Chondrocyte (in vitro differentiated cells): ENCODE measurements at regions not wholly inside any gene's neighbourhood (a gene's known extent, or its start where the extent isn't known, plus 50 kb on each side); places are given as distances from the start of the nearest gene placed in this dataset.

Experiments
- DNase-seq: peaks from one replicate; pipeline ENCODE4 v3.0.0; 2021; ENCODE audit warnings: mixed read lengths, low spot score
- H3K27ac Mint-ChIP-seq: one replicate; pipeline ENCODE4 v1.8.0; 2021; ENCODE audit warnings: mild to moderate bottlenecking, moderate library complexity, mixed read lengths; ENCODE audit not compliant: unreplicated experiment
- H3K27me3 Mint-ChIP-seq: 2 replicates; pipeline ENCODE4 v1.8.0; 2021; ENCODE audit warnings: low read depth, mixed read lengths
- H3K36me3 Mint-ChIP-seq: 2 replicates; pipeline ENCODE4 v1.8.0; 2021; ENCODE audit warnings: low read depth, mixed read lengths
- H3K4me1 Mint-ChIP-seq: 2 replicates; pipeline ENCODE4 v1.8.0; 2021; ENCODE audit warnings: low read depth, mild to moderate bottlenecking, mixed read lengths
- H3K4me3 Mint-ChIP-seq: one replicate; pipeline ENCODE4 v1.8.0; 2021; ENCODE audit warnings: mild to moderate bottlenecking, moderate library complexity, mixed read lengths; ENCODE audit not compliant: unreplicated experiment
- H3K9me3 Mint-ChIP-seq: 2 replicates; pipeline ENCODE4 v1.8.0; 2021; ENCODE audit warnings: low read depth, mixed read lengths
- TF ChIP-seq, protein P1 (sequence below): fragments of 200-600 bp; sonication (generic); IDR thresholded peaks from 2 replicates; pipeline ENCODE4 v1.5.0; 2021; ENCODE audit warnings: antibody characterized with exemption, mild to moderate bottlenecking, moderate library complexity

DNA sequence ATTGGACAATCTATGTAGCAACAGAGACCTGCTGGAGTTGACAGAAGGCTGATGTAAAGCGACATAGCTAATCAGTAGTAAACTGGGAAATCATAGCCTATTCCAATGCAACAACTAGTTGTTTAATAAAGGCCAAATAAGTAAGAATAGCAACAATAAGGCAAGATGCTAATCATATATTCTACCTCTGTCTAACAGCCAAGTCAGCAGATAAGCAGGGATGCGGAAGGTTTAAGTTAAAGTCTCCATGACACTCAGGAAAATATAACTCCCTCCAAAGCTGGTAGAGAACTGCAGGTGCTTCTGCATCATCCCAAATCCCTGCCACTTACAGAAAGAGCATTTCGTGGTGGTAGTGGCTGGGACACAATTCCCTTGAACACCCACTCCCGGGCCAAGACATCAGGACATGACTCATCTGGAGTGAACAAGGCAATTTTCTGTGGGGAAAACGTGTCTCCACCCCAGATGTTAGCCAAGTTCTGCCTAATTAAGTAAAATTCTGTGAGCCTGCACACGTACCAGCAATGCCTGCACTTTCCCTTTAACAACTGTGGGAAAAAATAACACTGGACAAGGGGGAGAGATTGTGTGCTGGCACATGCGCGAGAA, 413.6 kb upstream of the ID2 start:
- no peak overlapping the region for H3K4me3 Mint-ChIP-seq
- H3K27me3 Mint-ChIP-seq: peaks cover 5% of the 10 kb centered on the region
- no peak for DNase-seq
- peaks cover under 1% of the 10 kb centered on the region for H3K9me3 Mint-ChIP-seq
- no peaks in the 10 kb centered on the region for H3K36me3 Mint-ChIP-seq
- no peak overlapping the region for H3K27ac Mint-ChIP-seq
- TF ChIP-seq, protein P1, sequence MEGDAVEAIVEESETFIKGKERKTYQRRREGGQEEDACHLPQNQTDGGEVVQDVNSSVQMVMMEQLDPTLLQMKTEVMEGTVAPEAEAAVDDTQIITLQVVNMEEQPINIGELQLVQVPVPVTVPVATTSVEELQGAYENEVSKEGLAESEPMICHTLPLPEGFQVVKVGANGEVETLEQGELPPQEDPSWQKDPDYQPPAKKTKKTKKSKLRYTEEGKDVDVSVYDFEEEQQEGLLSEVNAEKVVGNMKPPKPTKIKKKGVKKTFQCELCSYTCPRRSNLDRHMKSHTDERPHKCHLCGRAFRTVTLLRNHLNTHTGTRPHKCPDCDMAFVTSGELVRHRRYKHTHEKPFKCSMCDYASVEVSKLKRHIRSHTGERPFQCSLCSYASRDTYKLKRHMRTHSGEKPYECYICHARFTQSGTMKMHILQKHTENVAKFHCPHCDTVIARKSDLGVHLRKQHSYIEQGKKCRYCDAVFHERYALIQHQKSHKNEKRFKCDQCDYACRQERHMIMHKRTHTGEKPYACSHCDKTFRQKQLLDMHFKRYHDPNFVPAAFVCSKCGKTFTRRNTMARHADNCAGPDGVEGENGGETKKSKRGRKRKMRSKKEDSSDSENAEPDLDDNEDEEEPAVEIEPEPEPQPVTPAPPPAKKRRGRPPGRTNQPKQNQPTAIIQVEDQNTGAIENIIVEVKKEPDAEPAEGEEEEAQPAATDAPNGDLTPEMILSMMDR: no peak
- peaks cover 13% of the 10 kb centered on the region for H3K4me1 Mint-ChIP-seq

DNA sequence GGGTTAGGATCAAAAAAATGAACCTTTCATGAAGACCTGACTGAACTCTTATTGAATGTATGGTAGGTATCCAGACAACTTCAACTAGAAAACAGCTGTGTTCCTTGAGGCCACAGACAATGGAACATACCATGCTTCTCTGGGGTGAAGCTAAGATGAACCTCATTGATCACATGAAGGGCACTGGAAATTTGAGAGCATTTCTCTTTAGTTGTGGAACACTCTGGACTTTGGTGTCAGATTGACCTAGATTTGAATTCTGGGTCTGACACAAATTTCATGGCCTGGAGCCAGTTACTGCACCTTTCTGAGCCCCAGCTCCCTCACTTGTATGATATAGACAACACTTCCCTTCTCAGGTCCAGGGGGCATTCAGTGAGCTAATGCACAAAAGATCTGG, 411.2 kb upstream of the ID2 start:
- H3K4me1 Mint-ChIP-seq: peaks cover 8% of the 10 kb centered on the region
- no peaks in the 10 kb centered on the region for H3K36me3 Mint-ChIP-seq
- H3K27ac Mint-ChIP-seq: no peak overlapping the region
- TF ChIP-seq, protein P1: no peak
- H3K4me3 Mint-ChIP-seq: no peak overlapping the region
- DNase-seq: no peak
- peaks cover 11% of the 10 kb centered on the region for H3K27me3 Mint-ChIP-seq
- peaks cover 7% of the 10 kb centered on the region for H3K9me3 Mint-ChIP-seq

DNA sequence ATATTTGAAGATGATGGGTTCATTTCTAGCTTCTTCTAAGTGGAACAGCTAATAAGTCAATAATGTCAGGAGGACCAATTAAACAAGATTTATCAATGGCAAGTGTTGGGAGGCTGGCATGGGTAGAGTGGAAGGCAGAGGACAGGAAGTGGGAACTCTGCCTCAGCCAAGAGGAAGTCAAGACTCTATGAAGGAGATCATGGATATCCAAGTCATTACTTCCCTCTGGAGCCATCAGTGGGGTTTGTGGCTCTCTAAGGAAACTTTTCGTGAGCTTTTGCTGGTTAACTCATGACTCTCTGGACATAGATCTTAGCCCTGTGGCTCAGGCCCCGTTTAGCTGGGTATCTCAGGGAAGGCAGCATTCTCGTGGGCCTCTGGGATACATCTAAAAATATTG, 410.4 kb upstream of the ID2 start:
- Mint-ChIP-seq H3K36me3 (no peaks in the 10 kb centered on the region), H3K9me3 (peaks cover 7% of the 10 kb centered on the region), H3K27ac (no peak overlapping the region), H3K4me3 (no peak overlapping the region), H3K4me1 (peaks cover 8% of the 10 kb centered on the region), H3K27me3 (peaks cover 11% of the 10 kb centered on the region)
- no peak for DNase-seq
- TF ChIP-seq, protein P1: no peak

DNA sequence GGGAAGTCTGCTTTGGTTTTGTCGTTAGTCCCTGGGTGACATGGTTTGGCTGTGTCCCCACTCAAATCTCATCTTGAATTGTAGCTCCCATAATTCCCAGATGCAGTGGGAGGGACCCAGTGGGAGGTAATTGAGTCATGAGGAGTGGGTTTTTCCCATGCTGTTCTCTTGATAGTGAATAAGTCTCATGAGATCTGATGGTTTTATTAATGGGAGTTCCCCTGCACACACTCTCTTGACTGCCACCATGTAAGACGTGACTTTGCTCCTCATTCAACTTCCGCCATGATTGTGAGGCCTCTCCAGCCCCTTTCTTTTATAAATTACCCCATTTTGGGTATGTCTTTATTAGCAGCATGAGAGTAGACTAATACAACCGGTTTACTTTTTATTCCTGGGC, 405.8 kb upstream of the ID2 start:
- TF ChIP-seq, protein P1: no peak
- Mint-ChIP-seq H3K36me3 (no peaks in the 10 kb centered on the region), H3K9me3 (peaks cover 7% of the 10 kb centered on the region), H3K4me1 (no peaks in the 10 kb centered on the region), H3K27me3 (peaks cover 28% of the 10 kb centered on the region), H3K4me3 (no peak overlapping the region), H3K27ac (no peak overlapping the region)
- no peak for DNase-seq

DNA sequence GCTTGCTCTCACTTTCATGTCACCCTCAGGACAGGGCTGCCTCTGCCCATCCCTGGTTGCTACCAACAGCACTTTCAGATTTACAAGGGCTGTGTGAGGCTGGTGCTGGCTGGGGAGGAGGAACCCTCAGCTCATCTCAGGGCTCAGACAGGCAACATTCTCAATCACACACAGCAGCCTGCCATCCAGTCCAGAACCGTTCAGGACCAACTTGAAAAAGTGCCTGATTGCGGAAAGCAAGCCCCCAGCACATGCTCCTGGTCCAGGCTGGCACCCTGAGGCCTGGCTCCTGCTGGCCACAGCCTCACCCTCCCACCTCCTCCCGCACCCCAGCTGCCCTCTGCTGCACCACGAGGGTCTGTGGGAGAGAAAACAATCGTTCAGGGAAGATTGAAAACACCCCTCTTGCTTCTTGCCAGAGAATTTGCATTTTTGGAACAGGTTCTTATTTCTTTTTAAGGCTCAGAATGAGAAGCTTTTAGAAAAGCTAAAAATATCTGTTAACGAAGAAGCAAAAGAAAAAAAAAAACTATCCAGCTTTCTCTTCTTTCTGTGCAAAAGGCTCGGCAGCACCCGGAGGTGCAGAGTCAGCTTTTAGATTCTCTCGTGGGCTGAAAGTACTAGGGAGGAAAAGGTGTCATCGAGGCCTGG, 403.8 kb upstream of the ID2 start:
- no peak overlapping the region for H3K4me3 Mint-ChIP-seq
- TF ChIP-seq, protein P1: no peak
- peaks cover 25% of the 10 kb centered on the region for H3K27me3 Mint-ChIP-seq
- no peak overlapping the region for H3K27ac Mint-ChIP-seq
- H3K9me3 Mint-ChIP-seq: peaks cover 7% of the 10 kb centered on the region
- H3K36me3 Mint-ChIP-seq: no peaks in the 10 kb centered on the region
- DNase-seq: no peak
- no peaks in the 10 kb centered on the region for H3K4me1 Mint-ChIP-seq
